ENCODE measurements at regions not wholly inside any gene's neighbourhood (a gene's known extent, or its start where the extent isn't known, plus 50 kb on each side); places are given as distances from the start of the nearest gene placed in this dataset.

- Histone ChIP-seq H3K79me2 (ENCODE audit: insufficient read depth) (no peaks in the 10 kb centered on the region), H3K9me3 (no peaks in the 10 kb centered on the region), H3F3A (replicated peaks; ENCODE audit: insufficient read depth) (no peaks in the 10 kb centered on the region), H3K27ac (ENCODE audit: low read depth in 2 of 2, low read length in 1 of 2) (no peak overlapping the region), H2AFZ (ENCODE audit: low read depth) (no peak overlapping the region), H3K9me2 (no peaks in the 10 kb centered on the region), H3K9ac (no peak overlapping the region), H4K20me1 (ENCODE audit: insufficient read depth) (no peaks in the 10 kb centered on the region), H3K4me3 (ENCODE audit: low read depth in 2 of 2, low read length in 1 of 2) (no peak overlapping the region), H3K27me3 (ENCODE audit: insufficient read depth) (no peaks in the 10 kb centered on the region), H3K4me1 (ENCODE audit: control insufficient read depth in 1 of 2, insufficient read depth in 2 of 2, low read depth in 1 of 2, low read length in 1 of 2) (no peaks in the 10 kb centered on the region), H3K36me3 (replicated peaks in 1 of 2; ENCODE audit: control insufficient read depth in 1 of 2, insufficient read depth in 2 of 2, low read length in 1 of 2) (no peaks in the 10 kb centered on the region), H3K4me2 (no peak overlapping the region)
- CTCF ChIA-PET = interaction anchor here (0.9 to 1.5 kb wide), 4 partner anchors 8 to 965 kb away, joined by 3 to 4 read pairs (median 4); no protein-coding TSS in a partner anchor
- POLR2A ChIA-PET = no interaction called here
- no peak for DNase-seq
- TF ChIP-seq NRF1 (IDR thresholded peaks at IDR 0.05; ENCODE audit: low read depth, low read length) (no peak), GATA2 (CRISPR knock-in tag; IDR thresholded peaks at IDR 0.05) (no peak), TAF1 (IDR thresholded peaks at IDR 0.05; ENCODE audit: borderline replicate concordance, low read depth, low read length) (no peak), CHD2 (IDR thresholded peaks at IDR 0.05; ENCODE audit: low read length, partially characterized antibody) (no peak), RXRA (IDR thresholded peaks at IDR 0.05; ENCODE audit: borderline replicate concordance, low read depth) (no peak), REST (IDR thresholded peaks at IDR 0.05; ENCODE audit: low read depth, low read length) (no peak)
- TF ChIP-seq, protein P1, sequence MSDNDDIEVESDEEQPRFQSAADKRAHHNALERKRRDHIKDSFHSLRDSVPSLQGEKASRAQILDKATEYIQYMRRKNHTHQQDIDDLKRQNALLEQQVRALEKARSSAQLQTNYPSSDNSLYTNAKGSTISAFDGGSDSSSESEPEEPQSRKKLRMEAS (IDR thresholded peaks at IDR 0.05; ENCODE audit: low read depth) = no peak
- WGBS (ENCODE audit: low lambda C conversion rate) = 10% methylated on average over 5 of the region's 5 CpGs
Observed at GRCh38 chr15:93154666-93155065, 65.7 kb upstream of the RGMA start.

GRCh38 chr15:93152951-93153350 is 63.9 kb upstream of the RGMA start:
- H3K4me1 ChIP-seq (ENCODE audit: control insufficient read depth in 1 of 2, insufficient read depth in 2 of 2, low read depth in 1 of 2, low read length in 1 of 2) = no peaks in the 10 kb centered on the region
- H3K27me3 ChIP-seq (ENCODE audit: insufficient read depth) = no peaks in the 10 kb centered on the region
- H3K4me2 ChIP-seq = no peak overlapping the region
- TF ChIP-seq PBX3 (IDR thresholded peaks at IDR 0.05) = no peak
- TF ChIP-seq FOXM1 (IDR thresholded peaks at IDR 0.05; ENCODE audit: low read depth) = no peak
- no peak for TF ChIP-seq YY1 (IDR thresholded peaks at IDR 0.05; ENCODE audit: low read depth)
- TF ChIP-seq NFIC (IDR thresholded peaks at IDR 0.05; ENCODE audit: borderline replicate concordance) = no peak
- no peak for TF ChIP-seq SIN3A (IDR thresholded peaks at IDR 0.05; ENCODE audit: borderline replicate concordance, low read depth, low read length)
- no peak for TF ChIP-seq REST (IDR thresholded peaks at IDR 0.05; ENCODE audit: low read depth, low read length)
- TF ChIP-seq NRF1 (IDR thresholded peaks at IDR 0.05; ENCODE audit: low read depth, low read length) = no peak
- TF ChIP-seq, protein P2, sequence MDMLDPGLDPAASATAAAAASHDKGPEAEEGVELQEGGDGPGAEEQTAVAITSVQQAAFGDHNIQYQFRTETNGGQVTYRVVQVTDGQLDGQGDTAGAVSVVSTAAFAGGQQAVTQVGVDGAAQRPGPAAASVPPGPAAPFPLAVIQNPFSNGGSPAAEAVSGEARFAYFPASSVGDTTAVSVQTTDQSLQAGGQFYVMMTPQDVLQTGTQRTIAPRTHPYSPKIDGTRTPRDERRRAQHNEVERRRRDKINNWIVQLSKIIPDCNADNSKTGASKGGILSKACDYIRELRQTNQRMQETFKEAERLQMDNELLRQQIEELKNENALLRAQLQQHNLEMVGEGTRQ (IDR thresholded peaks at IDR 0.05; ENCODE audit: borderline replicate concordance, low read depth, low read length) = no peak
- TF ChIP-seq GATA2 (CRISPR knock-in tag; IDR thresholded peaks at IDR 0.05) = no peak
- no peaks in the 10 kb centered on the region for H3K36me3 ChIP-seq (replicated peaks in 1 of 2; ENCODE audit: control insufficient read depth in 1 of 2, insufficient read depth in 2 of 2, low read length in 1 of 2)
- no peaks in the 10 kb centered on the region for H3F3A ChIP-seq (replicated peaks; ENCODE audit: insufficient read depth)
- H3K4me3 ChIP-seq (ENCODE audit: low read depth in 2 of 2, low read length in 1 of 2) = no peak overlapping the region
- POLR2A ChIA-PET = interaction anchor here (0.6 kb wide), 1 partner anchor 28 kb away, joined by 3 read pairs; no protein-coding TSS in a partner anchor
- H3K79me2 ChIP-seq (ENCODE audit: insufficient read depth) = no peaks in the 10 kb centered on the region
- H4K20me1 ChIP-seq (ENCODE audit: insufficient read depth) = no peaks in the 10 kb centered on the region
- H3K27ac ChIP-seq (ENCODE audit: low read depth in 2 of 2, low read length in 1 of 2) = no peak overlapping the region
- H3K9me2 ChIP-seq = no peaks in the 10 kb centered on the region
- H2AFZ ChIP-seq (ENCODE audit: low read depth) = no peak overlapping the region
- H3K9ac ChIP-seq = no peak overlapping the region
- DNase-seq = no peak
- CTCF ChIA-PET = interaction anchor here (1.0 kb wide), 1 partner anchor 123 kb away, joined by 3 read pairs; no protein-coding TSS in a partner anchor
- no peaks in the 10 kb centered on the region for H3K9me3 ChIP-seq
- WGBS (ENCODE audit: low lambda C conversion rate) = 33% methylated on average over 6 of the region's 6 CpGs

All from SK-N-SH (cell line).